ENCODE measurements at regions not wholly inside any gene's neighbourhood (a gene's known extent, or its start where the extent isn't known, plus 50 kb on each side); places are given as distances from the start of the nearest gene placed in this dataset.

DNA sequence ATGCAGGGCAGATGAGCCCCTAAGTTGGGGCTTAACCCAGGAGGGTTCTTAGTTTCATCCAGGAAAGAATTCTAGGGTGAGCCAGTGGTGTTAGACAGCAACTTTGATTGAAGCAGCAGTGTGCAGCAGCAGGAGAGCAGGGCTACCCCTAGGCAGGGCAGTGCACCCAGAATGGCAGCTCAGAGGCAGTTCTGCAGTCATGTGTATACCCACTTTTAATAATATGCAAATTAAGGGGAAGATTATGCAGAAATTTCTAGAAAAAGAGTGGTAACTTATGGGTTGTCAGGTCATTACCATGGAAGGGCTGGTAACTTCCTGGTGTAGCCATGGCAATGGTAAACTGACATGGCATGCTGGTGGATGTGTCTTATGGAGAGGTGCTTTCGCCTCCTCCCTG lies 297.5 kb downstream of the PCNX1 start:
- H3K36me3 ChIP-seq (ENCODE audit: insufficient read depth), result no peaks in the 10 kb centered on the region; the same call in 1 of the 2 replicates
- peaks cover 2% of the 10 kb centered on the region; the same call in 1 of the 2 replicates for H3K4me1 ChIP-seq (ENCODE audit: insufficient read depth)
- peaks cover 4% of the 10 kb centered on the region; the same call in 1 of the 2 replicates for H3K9me2 ChIP-seq (ENCODE audit: insufficient read depth)
- no peak for DNase-seq (ENCODE audit: low spot score)
- no peak overlapping the region for H3K4me3 ChIP-seq
- Mint-ChIP-seq H3K4me1 (peaks cover 10% of the 10 kb centered on the region), H3K36me3 (ENCODE audit: low read depth) (peaks cover 12% of the 10 kb centered on the region), H3K27ac (no peak overlapping the region), H3K27me3 (ENCODE audit: insufficient read depth, low read depth, poor library complexity) (peaks cover 12% of the 10 kb centered on the region), H3K9me3 (peaks cover 17% of the 10 kb centered on the region), H3K4me3 (no peak overlapping the region)
- no peak overlapping the region for H2AFZ ChIP-seq
- H3K4me2 ChIP-seq, result no peak overlapping the region
- no peak overlapping the region for H3K27ac ChIP-seq (ENCODE audit: low read depth)
- H3F3A ChIP-seq (replicated peaks; ENCODE audit: low read depth), result no peaks in the 10 kb centered on the region
- no peaks in the 10 kb centered on the region for H4K20me1 ChIP-seq (replicated peaks; ENCODE audit: insufficient read depth)
- H3K27me3 ChIP-seq (ENCODE audit: insufficient read depth), result no peaks in the 10 kb centered on the region
- TF ChIP-seq EZH2phosphoT487 (IDR thresholded peaks at IDR 0.05; ENCODE audit: unreplicated experiment) (no peak), STAT1 (IDR thresholded peaks at IDR 0.05; ENCODE audit: unreplicated experiment) (no peak), ZNF114 (CRISPR knock-in tag; IDR thresholded peaks at IDR 0.05) (no peak), EZH2 (IDR thresholded peaks at IDR 0.05; ENCODE audit: low read depth, unreplicated experiment) (no peak), NANOG (IDR thresholded peaks at IDR 0.05; ENCODE audit: borderline replicate concordance) (no peak), CREB1 (CRISPR knock-in tag; IDR thresholded peaks at IDR 0.05; ENCODE audit: low read depth) (no peak), ZNF331 (CRISPR knock-in tag; IDR thresholded peaks at IDR 0.05; ENCODE audit: low read depth) (no peak), POLR2AphosphoS5 (IDR thresholded peaks at IDR 0.05; ENCODE audit: low read depth) (no peak), JUNB (IDR thresholded peaks at IDR 0.05; ENCODE audit: unreplicated experiment) (no peak)
- TF ChIP-seq, protein P1, sequence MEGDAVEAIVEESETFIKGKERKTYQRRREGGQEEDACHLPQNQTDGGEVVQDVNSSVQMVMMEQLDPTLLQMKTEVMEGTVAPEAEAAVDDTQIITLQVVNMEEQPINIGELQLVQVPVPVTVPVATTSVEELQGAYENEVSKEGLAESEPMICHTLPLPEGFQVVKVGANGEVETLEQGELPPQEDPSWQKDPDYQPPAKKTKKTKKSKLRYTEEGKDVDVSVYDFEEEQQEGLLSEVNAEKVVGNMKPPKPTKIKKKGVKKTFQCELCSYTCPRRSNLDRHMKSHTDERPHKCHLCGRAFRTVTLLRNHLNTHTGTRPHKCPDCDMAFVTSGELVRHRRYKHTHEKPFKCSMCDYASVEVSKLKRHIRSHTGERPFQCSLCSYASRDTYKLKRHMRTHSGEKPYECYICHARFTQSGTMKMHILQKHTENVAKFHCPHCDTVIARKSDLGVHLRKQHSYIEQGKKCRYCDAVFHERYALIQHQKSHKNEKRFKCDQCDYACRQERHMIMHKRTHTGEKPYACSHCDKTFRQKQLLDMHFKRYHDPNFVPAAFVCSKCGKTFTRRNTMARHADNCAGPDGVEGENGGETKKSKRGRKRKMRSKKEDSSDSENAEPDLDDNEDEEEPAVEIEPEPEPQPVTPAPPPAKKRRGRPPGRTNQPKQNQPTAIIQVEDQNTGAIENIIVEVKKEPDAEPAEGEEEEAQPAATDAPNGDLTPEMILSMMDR (conservative IDR thresholded peaks at IDR 0.05; ENCODE audit: low read depth in 2 of 2), result no peak
- TF ChIP-seq, protein P2, sequence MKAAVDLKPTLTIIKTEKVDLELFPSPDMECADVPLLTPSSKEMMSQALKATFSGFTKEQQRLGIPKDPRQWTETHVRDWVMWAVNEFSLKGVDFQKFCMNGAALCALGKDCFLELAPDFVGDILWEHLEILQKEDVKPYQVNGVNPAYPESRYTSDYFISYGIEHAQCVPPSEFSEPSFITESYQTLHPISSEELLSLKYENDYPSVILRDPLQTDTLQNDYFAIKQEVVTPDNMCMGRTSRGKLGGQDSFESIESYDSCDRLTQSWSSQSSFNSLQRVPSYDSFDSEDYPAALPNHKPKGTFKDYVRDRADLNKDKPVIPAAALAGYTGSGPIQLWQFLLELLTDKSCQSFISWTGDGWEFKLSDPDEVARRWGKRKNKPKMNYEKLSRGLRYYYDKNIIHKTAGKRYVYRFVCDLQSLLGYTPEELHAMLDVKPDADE (IDR thresholded peaks at IDR 0.05), result no peak
- TF ChIP-seq, protein P3, sequence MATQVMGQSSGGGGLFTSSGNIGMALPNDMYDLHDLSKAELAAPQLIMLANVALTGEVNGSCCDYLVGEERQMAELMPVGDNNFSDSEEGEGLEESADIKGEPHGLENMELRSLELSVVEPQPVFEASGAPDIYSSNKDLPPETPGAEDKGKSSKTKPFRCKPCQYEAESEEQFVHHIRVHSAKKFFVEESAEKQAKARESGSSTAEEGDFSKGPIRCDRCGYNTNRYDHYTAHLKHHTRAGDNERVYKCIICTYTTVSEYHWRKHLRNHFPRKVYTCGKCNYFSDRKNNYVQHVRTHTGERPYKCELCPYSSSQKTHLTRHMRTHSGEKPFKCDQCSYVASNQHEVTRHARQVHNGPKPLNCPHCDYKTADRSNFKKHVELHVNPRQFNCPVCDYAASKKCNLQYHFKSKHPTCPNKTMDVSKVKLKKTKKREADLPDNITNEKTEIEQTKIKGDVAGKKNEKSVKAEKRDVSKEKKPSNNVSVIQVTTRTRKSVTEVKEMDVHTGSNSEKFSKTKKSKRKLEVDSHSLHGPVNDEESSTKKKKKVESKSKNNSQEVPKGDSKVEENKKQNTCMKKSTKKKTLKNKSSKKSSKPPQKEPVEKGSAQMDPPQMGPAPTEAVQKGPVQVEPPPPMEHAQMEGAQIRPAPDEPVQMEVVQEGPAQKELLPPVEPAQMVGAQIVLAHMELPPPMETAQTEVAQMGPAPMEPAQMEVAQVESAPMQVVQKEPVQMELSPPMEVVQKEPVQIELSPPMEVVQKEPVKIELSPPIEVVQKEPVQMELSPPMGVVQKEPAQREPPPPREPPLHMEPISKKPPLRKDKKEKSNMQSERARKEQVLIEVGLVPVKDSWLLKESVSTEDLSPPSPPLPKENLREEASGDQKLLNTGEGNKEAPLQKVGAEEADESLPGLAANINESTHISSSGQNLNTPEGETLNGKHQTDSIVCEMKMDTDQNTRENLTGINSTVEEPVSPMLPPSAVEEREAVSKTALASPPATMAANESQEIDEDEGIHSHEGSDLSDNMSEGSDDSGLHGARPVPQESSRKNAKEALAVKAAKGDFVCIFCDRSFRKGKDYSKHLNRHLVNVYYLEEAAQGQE (IDR thresholded peaks at IDR 0.05; ENCODE audit: unreplicated experiment), result no peak
- TF ChIP-seq, protein P4, sequence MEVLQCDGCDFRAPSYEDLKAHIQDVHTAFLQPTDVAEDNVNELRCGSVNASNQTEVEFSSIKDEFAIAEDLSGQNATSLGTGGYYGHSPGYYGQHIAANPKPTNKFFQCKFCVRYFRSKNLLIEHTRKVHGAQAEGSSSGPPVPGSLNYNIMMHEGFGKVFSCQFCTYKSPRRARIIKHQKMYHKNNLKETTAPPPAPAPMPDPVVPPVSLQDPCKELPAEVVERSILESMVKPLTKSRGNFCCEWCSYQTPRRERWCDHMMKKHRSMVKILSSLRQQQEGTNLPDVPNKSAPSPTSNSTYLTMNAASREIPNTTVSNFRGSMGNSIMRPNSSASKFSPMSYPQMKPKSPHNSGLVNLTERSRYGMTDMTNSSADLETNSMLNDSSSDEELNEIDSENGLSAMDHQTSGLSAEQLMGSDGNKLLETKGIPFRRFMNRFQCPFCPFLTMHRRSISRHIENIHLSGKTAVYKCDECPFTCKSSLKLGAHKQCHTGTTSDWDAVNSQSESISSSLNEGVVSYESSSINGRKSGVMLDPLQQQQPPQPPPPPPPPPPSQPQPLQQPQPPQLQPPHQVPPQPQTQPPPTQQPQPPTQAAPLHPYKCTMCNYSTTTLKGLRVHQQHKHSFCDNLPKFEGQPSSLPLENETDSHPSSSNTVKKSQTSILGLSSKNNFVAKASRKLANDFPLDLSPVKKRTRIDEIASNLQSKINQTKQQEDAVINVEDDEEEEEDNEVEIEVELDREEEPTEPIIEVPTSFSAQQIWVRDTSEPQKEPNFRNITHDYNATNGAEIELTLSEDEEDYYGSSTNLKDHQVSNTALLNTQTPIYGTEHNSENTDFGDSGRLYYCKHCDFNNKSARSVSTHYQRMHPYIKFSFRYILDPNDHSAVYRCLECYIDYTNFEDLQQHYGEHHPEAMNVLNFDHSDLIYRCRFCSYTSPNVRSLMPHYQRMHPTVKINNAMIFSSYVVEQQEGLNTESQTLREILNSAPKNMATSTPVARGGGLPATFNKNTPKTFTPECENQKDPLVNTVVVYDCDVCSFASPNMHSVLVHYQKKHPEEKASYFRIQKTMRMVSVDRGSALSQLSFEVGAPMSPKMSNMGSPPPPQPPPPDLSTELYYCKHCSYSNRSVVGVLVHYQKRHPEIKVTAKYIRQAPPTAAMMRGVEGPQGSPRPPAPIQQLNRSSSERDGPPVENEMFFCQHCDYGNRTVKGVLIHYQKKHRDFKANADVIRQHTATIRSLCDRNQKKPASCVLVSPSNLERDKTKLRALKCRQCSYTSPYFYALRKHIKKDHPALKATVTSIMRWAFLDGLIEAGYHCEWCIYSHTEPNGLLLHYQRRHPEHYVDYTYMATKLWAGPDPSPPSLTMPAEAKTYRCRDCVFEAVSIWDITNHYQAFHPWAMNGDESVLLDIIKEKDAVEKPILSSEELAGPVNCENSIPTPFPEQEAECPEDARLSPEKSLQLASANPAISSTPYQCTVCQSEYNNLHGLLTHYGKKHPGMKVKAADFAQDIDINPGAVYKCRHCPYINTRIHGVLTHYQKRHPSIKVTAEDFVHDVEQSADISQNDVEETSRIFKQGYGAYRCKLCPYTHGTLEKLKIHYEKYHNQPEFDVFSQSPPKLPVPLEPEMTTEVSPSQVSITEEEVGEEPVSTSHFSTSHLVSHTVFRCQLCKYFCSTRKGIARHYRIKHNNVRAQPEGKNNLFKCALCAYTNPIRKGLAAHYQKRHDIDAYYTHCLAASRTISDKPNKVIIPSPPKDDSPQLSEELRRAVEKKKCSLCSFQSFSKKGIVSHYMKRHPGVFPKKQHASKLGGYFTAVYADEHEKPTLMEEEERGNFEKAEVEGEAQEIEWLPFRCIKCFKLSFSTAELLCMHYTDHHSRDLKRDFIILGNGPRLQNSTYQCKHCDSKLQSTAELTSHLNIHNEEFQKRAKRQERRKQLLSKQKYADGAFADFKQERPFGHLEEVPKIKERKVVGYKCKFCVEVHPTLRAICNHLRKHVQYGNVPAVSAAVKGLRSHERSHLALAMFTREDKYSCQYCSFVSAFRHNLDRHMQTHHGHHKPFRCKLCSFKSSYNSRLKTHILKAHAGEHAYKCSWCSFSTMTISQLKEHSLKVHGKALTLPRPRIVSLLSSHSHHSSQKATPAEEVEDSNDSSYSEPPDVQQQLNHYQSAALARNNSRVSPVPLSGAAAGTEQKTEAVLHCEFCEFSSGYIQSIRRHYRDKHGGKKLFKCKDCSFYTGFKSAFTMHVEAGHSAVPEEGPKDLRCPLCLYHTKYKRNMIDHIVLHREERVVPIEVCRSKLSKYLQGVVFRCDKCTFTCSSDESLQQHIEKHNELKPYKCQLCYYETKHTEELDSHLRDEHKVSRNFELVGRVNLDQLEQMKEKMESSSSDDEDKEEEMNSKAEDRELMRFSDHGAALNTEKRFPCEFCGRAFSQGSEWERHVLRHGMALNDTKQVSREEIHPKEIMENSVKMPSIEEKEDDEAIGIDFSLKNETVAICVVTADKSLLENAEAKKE (CRISPR knock-in tag; IDR thresholded peaks at IDR 0.05), result no peak
- ATAC-seq, result no peak
- H3K79me2 ChIP-seq (replicated peaks; ENCODE audit: insufficient read depth), result no peaks in the 10 kb centered on the region

Data from GM23338 (cell line).